Peyer's patch (tissue), 4 donors: ENCODE measurements at regions not wholly inside any gene's neighbourhood (a gene's known extent, or its start where the extent isn't known, plus 50 kb on each side); places are given as distances from the start of the nearest gene placed in this dataset.

ENCODE experiments used
- POLR2A ChIP-seq, 2 donors: fragments of 450-650 bp; IDR thresholded peaks; one replicate each; pipeline ENCODE4 v1.5.1; 2017; ENCODE audit warnings: antibody characterized with exemption in 2 of 2, mild to moderate bottlenecking in 2 of 2, moderate library complexity in 2 of 2
- TF ChIP-seq, protein P1 (sequence below), 6 experiments: fragments of 450-650 bp in 4 of 6; fragments of 200-600 bp in 2 of 6; sonication (generic) in 1 of 6; IDR thresholded peaks; one replicate each; pipeline ENCODE4 v1.5.1; 2017 to 2019; ENCODE audit warnings: antibody characterized with exemption in 6 of 6, mild to moderate bottlenecking in 3 of 6, moderate library complexity in 1 of 6

DNA sequence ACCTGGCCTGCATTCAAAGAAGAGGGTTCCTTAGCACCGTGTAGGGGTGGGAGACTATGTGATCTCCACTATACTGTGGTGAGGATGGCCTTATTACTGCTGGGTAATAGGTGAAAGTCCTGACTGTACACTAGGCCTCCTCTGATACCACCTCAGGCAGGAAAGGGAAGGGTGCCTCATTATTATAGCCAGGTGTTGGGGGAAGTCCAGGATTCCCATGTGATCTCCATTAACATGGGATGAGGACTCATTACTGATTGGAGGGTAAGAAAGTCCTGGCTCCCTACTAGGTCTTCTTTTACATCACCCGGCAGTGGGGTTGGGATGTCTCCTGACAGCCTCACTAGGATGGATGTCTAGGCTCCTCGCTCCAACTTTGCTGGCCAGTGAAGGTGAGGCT, 252.1 kb downstream of the LRIG3 start:
- TF ChIP-seq, protein P1, sequence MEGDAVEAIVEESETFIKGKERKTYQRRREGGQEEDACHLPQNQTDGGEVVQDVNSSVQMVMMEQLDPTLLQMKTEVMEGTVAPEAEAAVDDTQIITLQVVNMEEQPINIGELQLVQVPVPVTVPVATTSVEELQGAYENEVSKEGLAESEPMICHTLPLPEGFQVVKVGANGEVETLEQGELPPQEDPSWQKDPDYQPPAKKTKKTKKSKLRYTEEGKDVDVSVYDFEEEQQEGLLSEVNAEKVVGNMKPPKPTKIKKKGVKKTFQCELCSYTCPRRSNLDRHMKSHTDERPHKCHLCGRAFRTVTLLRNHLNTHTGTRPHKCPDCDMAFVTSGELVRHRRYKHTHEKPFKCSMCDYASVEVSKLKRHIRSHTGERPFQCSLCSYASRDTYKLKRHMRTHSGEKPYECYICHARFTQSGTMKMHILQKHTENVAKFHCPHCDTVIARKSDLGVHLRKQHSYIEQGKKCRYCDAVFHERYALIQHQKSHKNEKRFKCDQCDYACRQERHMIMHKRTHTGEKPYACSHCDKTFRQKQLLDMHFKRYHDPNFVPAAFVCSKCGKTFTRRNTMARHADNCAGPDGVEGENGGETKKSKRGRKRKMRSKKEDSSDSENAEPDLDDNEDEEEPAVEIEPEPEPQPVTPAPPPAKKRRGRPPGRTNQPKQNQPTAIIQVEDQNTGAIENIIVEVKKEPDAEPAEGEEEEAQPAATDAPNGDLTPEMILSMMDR (IDR thresholded peaks at IDR 0.05), result no peak
- no peak for TF ChIP-seq POLR2A (IDR thresholded peaks at IDR 0.05)
